ENCODE measurements at regions not wholly inside any gene's neighbourhood (a gene's known extent, or its start where the extent isn't known, plus 50 kb on each side); places are given as distances from the start of the nearest gene placed in this dataset.
"Not testable (repeated sequence)": the region's sequence is repeated elsewhere in the genome, so short reads cannot be mapped to it uniquely, and the experiment has no call there.

DNA sequence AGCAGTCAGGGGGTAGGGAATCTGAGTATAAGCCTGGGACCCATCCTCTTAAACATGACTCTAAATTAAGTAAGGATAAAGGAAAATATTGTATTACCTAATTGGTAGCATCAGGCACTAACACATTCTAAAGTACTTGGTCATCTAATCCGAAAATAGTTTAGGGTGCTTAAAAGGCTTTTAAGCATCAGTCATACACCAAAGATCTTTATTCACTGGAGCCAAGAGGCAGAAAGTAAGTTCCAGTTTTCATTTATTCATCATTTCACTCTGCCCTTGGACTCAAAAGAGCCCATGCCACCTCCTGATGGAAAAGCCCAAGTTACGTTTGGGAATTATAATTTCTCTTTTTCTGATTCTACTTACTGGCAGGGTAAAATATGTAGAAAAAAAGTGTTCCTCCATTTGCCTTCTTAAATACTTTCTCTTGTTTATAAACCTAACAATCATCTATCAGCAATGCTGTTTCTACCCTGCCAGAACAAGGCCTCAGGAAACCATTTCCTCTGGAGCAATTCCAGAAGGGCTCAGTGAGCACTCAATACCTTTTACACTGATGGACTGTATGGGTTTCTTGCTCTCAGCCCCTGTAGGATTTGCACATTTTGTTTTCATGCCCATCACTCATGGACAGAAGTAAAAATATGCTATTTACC, 120.1 kb upstream of the SLC5A12 start:
- DNase-seq = no peak

GRCh38 chr11:26842478-26843282, 120.8 kb upstream of the SLC5A12 start:
- no peak for DNase-seq

DNA sequence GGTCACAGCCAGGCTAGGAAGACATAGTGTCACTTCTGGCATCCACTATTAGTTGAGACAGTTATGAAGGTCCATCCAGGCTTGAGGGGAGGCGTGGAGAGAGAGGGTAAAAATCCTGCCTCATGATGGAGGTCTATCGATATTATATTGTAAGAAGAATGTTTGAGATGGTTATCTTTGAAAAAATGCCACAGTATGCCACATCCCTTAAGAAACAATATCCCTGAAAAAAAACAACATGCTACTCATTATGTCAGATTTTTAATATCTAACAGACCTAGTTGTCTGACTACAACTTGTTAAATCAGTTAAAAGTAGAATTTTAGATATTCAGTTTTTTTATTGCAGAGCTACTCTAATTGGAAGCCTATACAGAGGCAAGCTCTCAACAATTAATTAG, 121.7 kb upstream of the SLC5A12 start:
- DNase-seq = no peak

DNA sequence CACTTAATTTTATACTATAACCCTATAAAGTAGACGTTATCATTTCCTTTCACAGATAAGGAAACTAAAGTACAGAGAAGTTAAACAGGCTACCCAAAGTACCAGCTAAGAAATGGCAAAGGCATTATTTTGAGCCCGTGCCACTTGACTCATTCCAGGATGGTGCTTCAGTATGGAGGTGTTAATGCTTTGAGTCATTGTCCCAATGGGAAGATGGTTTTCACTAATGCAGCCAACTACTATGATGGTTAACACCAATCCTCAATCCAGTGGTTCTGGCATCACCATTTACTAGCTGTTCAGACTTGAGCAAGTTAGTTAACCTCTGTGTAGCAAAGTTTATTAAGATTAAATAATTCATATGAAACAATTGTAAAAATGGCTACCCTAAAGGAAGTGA, 123.1 kb upstream of the SLC5A12 start:
- no peak for DNase-seq

- no peak for DNase-seq
Observed at GRCh38 chr11:26846227-26846626, 124.4 kb upstream of the SLC5A12 start.

DNA sequence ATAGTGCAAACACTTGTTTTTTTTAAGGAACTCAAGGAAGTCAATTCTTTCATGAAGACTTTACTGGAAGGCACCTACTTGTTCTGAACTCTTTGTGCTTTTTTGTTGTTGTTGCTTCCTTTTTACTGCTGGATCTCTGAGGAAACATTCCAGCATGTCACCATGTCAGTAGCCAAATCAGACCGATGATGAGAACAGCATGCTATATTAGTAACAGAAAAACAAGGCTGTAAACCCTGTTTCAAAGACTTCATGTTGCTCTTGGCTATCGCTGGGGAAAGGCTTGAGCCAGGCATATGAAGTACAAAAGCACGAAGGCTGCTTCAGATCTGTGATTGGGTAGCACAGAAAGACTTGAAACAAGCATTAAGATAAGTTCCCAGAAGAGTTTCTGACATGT, 125.6 kb upstream of the SLC5A12 start:
- DNase-seq = no peak

GRCh38 chr11:26847977-26848376, 126.1 kb upstream of the SLC5A12 start:
- no peak for DNase-seq

- DNase-seq = peak in 1 of 2 experiments; percentile 57
Observed at GRCh38 chr11:26849036-26849435, 127.2 kb upstream of the SLC5A12 start.

- DNase-seq = peak in 1 of 2 experiments; percentile 36
Observed at GRCh38 chr11:26851291-26851690, 129.4 kb upstream of the SLC5A12 start.

DNA sequence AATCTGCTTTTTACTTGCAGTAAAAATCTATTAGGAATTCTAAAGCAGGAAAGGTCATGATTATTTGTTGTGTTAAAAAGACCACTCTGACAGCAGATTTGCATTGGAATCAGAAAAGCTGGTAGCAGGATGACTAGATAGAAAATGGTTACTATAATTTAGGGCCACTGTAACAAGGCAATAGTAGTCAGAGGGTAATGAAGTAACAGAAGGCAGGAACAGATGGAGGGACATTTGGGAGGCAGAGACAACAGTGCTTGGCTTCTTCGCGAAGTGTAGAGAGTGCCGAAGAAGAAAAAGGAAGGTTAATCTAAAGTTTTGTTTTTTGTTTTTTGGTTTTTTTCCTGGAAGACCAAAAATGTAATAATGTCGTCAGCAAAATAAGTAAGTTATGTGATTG, 129.8 kb upstream of the SLC5A12 start:
- peak; percentile 31 to 70 for DNase-seq

- no peak for DNase-seq
Observed at GRCh38 chr11:26858098-26858497, 135.8 kb upstream of the FIBIN start.

- DNase-seq = no peak
Observed at GRCh38 chr11:26859416-26859815, 134.5 kb upstream of the FIBIN start.

DNA sequence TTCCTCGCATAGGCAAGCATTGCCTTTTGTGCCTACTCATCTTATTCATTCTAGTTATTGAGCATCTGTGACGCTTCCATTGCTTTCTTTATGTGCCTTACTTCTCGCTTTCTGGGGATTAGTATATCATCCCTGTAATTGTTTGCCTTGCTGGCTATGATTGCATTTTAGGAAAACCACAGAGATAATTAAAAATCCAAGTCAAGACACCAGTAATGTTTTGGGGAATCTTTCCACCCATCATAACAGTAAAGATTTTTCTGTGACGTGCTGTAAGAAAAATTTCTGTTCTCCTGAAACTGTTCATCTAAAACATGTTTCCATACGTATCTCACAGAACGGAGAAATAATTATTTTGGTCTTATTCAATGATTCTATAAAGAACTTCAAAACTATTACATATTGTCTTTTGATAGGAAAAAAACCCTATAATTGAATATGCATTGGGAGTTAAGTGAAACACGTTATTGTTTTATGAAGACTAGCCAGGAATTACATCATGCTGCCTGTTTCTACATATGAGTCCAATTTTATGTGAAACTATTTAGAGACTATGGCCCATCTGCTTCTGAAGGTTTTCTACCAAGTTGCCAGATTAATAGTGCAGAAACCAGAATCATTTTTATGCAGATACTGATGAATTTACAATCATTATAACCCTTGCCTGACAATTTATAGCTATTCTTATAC, 133.7 kb upstream of the FIBIN start:
- no peak for DNase-seq

DNA sequence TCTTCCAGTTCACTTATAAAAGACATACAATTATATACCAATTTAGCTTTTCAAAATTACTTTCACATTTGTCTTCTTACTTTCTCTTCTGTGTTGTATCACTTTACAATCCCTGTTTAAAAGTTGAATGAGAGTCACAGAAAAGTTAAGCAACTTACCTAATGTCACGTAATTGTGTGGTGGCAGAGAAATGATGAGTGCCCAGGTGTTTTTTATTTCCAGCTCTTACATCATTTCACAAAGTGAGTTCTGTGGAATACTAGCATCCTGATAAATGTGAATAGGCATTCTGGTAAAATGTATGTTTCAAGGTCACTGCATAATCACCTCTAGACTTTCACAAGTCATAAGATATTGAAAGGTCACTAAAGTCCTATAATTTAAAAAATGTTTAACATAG, 133.0 kb upstream of the FIBIN start:
- no peak for DNase-seq

DNA sequence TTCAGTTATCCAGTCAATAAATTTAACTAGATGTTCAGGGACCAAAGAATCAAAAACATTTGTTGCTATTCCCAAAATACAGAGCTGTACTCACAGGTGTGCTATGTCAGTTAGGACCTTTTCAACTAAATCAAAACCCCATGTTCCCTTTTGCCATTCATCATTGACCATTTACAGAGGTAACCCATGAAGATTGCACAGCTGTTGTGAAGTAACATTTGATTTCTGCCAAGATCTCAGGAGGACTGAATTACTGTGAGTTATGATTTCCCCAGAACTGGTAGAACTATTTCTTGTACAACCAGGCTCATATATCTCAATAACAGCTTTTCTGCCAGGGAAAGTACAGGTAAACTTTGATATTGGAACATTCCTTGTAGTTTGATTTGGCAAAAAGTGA, 131.1 kb upstream of the FIBIN start:
- DNase-seq = no peak

- DNase-seq = no peak
Observed at GRCh38 chr11:26865703-26866102, 128.2 kb upstream of the FIBIN start.

DNA sequence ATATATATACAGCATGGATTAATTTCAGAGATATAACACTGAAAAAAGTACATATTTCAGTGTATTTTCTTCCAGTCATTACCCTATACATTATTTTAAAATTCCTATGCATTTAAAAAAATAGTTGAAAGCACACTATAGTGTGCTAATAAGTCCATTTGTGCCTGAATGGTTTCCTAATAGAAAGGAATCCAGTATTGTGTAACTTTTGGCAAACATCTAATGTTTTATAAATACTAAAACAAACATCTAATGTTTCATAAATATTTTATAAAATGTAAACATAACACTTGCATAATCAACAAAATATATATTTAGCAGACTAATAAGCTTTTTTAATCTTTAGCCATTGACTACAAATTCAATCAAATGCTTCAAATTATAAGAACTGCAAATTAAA, 126.6 kb upstream of the FIBIN start:
- DNase-seq = no peak

GRCh38 chr11:26878959-26879581, 114.8 kb upstream of the FIBIN start:
- DNase-seq = no peak

- DNase-seq = not testable (repeated sequence)
Observed at GRCh38 chr11:26882363-26882880, 111.5 kb upstream of the FIBIN start.

DNA sequence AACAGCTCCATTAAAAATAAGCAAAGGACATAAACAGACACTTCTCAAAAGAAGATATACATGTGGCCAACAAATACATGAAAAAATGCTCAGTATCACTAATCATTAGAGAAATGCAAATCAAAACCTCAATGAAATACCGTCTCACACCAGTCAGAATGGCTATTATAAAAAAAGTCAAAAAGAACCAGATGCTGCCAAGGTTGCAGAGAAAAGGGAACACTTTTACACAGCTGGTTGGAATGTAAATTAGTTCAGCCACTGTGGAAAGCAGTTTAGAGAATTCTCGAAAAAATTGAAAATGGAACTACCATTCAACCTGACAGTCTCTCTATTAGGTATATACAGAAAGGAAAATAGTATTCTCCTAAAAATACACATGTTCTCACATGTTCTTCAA, 102.4 kb upstream of the FIBIN start:
- no peak for DNase-seq

DNA sequence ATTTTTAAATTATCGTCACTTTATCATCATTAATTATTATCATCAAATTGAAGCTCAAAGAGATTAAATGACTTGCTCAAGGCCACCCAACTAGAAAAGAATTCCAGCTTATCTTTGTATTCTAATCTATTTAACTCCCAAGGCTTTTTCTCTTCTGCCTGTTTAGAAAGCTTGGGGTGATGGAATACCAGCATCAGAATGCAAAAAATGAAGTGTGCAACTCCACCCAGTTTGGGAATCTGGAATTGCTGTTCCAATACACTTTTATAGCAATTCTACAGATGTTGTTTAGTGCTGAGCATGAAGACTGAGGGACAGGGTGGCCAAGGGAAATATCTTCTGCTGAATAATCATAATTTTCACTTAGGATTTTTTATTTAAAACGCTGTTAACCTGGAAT, 97.2 kb upstream of the FIBIN start:
- no peak for DNase-seq

DNA sequence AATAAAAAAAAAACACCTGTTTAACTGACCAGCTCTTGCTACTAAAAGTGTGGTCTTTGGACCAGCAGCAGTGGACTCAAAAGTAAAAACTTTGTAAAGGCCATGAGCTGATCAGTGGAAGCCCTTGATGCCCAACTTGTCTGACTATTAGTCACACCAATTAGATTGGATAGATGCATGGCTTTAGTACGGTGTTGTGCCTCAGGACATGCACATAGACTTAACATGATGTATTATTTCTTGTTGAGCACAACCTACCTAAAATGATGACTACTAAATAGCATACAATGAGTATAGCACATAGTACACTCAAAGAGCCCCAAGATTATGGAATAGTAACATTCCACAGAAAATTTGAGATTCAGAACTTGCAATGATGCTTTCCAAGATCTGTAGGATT, 95.1 kb upstream of the FIBIN start:
- DNase-seq = no peak

- DNase-seq = no peak
Observed at GRCh38 chr11:26901162-26901561, 92.8 kb upstream of the FIBIN start.
